Endodermal cell (in vitro differentiated cells): ENCODE measurements at regions not wholly inside any gene's neighbourhood (a gene's known extent, or its start where the extent isn't known, plus 50 kb on each side); places are given as distances from the start of the nearest gene placed in this dataset.
A peak's percentile ranks its signal among the peaks of the same experiment; 100 is the strongest.

Source experiments
- DNase-seq: peaks from one replicate; pipeline ENCODE4 v3.0.0-alpha.2; 2017
- H3K27ac ChIP-seq: 2 replicates; pipeline ENCODE4 v1.5.1; 2013; ENCODE audit warnings: mild to moderate bottlenecking, low read depth, low read length, moderate library complexity
- H3K27me3 ChIP-seq: 2 replicates; pipeline ENCODE4 v1.6.1; 2013; ENCODE audit warnings: mild to moderate bottlenecking, low read length, moderate library complexity; ENCODE audit not compliant: insufficient read depth, control insufficient read depth, poor library complexity, severe bottlenecking
- H3K36me3 ChIP-seq: 2 replicates; pipeline ENCODE4 v1.7.0; 2013; ENCODE audit warnings: mild to moderate bottlenecking, low read length, moderate library complexity; ENCODE audit not compliant: control insufficient read depth, insufficient read depth
- H3K4me1 ChIP-seq: one replicate; pipeline ENCODE4 v1.7.0; 2013; ENCODE audit warnings: low read length; ENCODE audit not compliant: control insufficient read depth, insufficient read depth
- H3K4me3 ChIP-seq: 2 replicates; pipeline ENCODE4 v1.5.1; 2013; ENCODE audit warnings: mild to moderate bottlenecking, low read length, moderate library complexity
- H3K9ac ChIP-seq: 2 replicates; pipeline ENCODE4 v1.6.1; 2013; ENCODE audit warnings: mild to moderate bottlenecking, low read length, moderate library complexity; ENCODE audit not compliant: poor library complexity, severe bottlenecking; ENCODE audit errors: extremely low read depth
- H3K9me3 ChIP-seq: 2 replicates; pipeline ENCODE4 v1.6.1; 2013; ENCODE audit warnings: mild to moderate bottlenecking, low read length, moderate library complexity; ENCODE audit not compliant: control insufficient read depth
- H3K27ac Mint-ChIP-seq: 2 replicates; pipeline ENCODE4 v1.8.0; 2020; ENCODE audit warnings: mixed read lengths
- H3K27me3 Mint-ChIP-seq: 2 replicates; pipeline ENCODE4 v1.8.0; 2021; ENCODE audit warnings: mild to moderate bottlenecking, mixed read lengths; ENCODE audit not compliant: insufficient read depth
- H3K36me3 Mint-ChIP-seq: 2 replicates; pipeline ENCODE4 v1.8.0; 2020; ENCODE audit warnings: low read depth, mixed read lengths
- H3K4me1 Mint-ChIP-seq: 2 replicates; pipeline ENCODE4 v1.8.0; 2020; ENCODE audit warnings: mixed read lengths
- H3K4me3 Mint-ChIP-seq: 2 replicates; pipeline ENCODE4 v1.8.0; 2020; ENCODE audit warnings: mild to moderate bottlenecking, moderate library complexity, mixed read lengths
- H3K9me3 Mint-ChIP-seq: 2 replicates; pipeline ENCODE4 v1.8.0; 2020; ENCODE audit warnings: mild to moderate bottlenecking, mixed read lengths
- CTCF ChIP-seq: fragments of 200-600 bp; sonication (generic); conservative IDR thresholded peaks from 2 replicates; pipeline ENCODE4 v1.5.0; 2021; ENCODE audit warnings: antibody characterized with exemption, mild to moderate bottlenecking
- WGBS, 2 experiments: methylation state at CpG; one replicate each; pipeline versions ENCODE4 v1.1.5 to v1.1.7; 2013; ENCODE audit warnings: missing lambda C conversion rate in 2 of 2, mixed read lengths in 1 of 2; ENCODE audit not compliant: insufficient coverage in 1 of 2, insufficient read length in 1 of 2; 5-methylcytosine and 5-hydroxymethylcytosine counted together

- H3K9me3 ChIP-seq: peaks cover 7% of the 10 kb centered on the region
- Mint-ChIP-seq H3K36me3 (no peaks in the 10 kb centered on the region), H3K27me3 (peaks cover 6% of the 10 kb centered on the region), H3K4me1 (peaks cover 4% of the 10 kb centered on the region), H3K27ac (no peak overlapping the region), H3K9me3 (peaks cover 36% of the 10 kb centered on the region), H3K4me3 (no peak overlapping the region)
- no peak overlapping the region for H3K27ac ChIP-seq
- H3K36me3 ChIP-seq: no peaks in the 10 kb centered on the region
- H3K9ac ChIP-seq: no peak overlapping the region
- 83 to 94% methylated on average over 1 of the region's 2 CpGs for WGBS, 2 experiments
- H3K4me3 ChIP-seq: no peak overlapping the region
- H3K27me3 ChIP-seq: no peaks in the 10 kb centered on the region
- no peak for TF ChIP-seq CTCF
- no peak for DNase-seq
- no peaks in the 10 kb centered on the region for H3K4me1 ChIP-seq
Observed at GRCh38 chr12:58233886-58234285, 292.5 kb downstream of the ATP23 start.

GRCh38 chr12:58238411-58238810 lies 297.0 kb downstream of the ATP23 start:
- Histone ChIP-seq H3K27me3 (no peaks in the 10 kb centered on the region), H3K9ac (no peak overlapping the region), H3K4me3 (no peak overlapping the region), H3K27ac (no peak overlapping the region), H3K9me3 (no peaks in the 10 kb centered on the region), H3K4me1 (no peaks in the 10 kb centered on the region), H3K36me3 (no peaks in the 10 kb centered on the region)
- DNase-seq: no peak
- H3K27ac Mint-ChIP-seq: no peak overlapping the region
- WGBS, 2 experiments: 83% methylated on average over 3 of the region's 3 CpGs; no CpG with 5 or more reads in 1 of the 2 experiments
- H3K36me3 Mint-ChIP-seq: no peaks in the 10 kb centered on the region
- H3K9me3 Mint-ChIP-seq: peaks cover 4% of the 10 kb centered on the region
- peaks cover 4% of the 10 kb centered on the region for H3K4me1 Mint-ChIP-seq
- no peaks in the 10 kb centered on the region for H3K27me3 Mint-ChIP-seq
- no peak overlapping the region for H3K4me3 Mint-ChIP-seq
- TF ChIP-seq CTCF: no peak

GRCh38 chr12:58241099-58241498 lies 299.7 kb downstream of the ATP23 start:
- H3K9me3 Mint-ChIP-seq: no peaks in the 10 kb centered on the region
- no peak overlapping the region for H3K9ac ChIP-seq
- H3K4me1 Mint-ChIP-seq: peaks cover 4% of the 10 kb centered on the region
- H3K27ac Mint-ChIP-seq: no peak overlapping the region
- H3K27ac ChIP-seq: no peak overlapping the region
- no peaks in the 10 kb centered on the region for H3K9me3 ChIP-seq
- no peak overlapping the region for H3K4me3 Mint-ChIP-seq
- H3K27me3 Mint-ChIP-seq: no peaks in the 10 kb centered on the region
- no peak overlapping the region for H3K4me3 ChIP-seq
- WGBS, 2 experiments: 93 to 96% methylated on average over 5 of the region's 5 CpGs
- no peaks in the 10 kb centered on the region for H3K36me3 ChIP-seq
- H3K36me3 Mint-ChIP-seq: no peaks in the 10 kb centered on the region
- no peaks in the 10 kb centered on the region for H3K27me3 ChIP-seq
- peak; percentile 33 for DNase-seq
- no peaks in the 10 kb centered on the region for H3K4me1 ChIP-seq
- no peak for TF ChIP-seq CTCF
